Psoas muscle (tissue), 7 donors: ENCODE measurements at regions not wholly inside any gene's neighbourhood (a gene's known extent, or its start where the extent isn't known, plus 50 kb on each side); places are given as distances from the start of the nearest gene placed in this dataset.
A peak's percentile ranks its signal among the peaks of the same experiment; 100 is the strongest.

Source experiments
- ATAC-seq, 4 donors: fragments of 200-7000 bp; cut with Tn5 transposase; one replicate each; pipeline ENCODE4 v1.9.1; 2020; ENCODE audit warnings: moderate library complexity in 3 of 4, mild to moderate bottlenecking in 2 of 4
- DNase-seq, 2 donors: peaks; one replicate each; pipeline ENCODE4 v3.0.0-alpha.2; 2020
- H3K27ac ChIP-seq: fragments of 200-600 bp; one replicate; pipeline ENCODE4 v1.8.0; 2022
- H3K27me3 ChIP-seq, 3 donors: fragments of 200-600 bp in 1 of 3; one replicate each; pipeline versions ENCODE4 v1.6.1 to v1.8.0; 2013 to 2022; ENCODE audit warnings: low read length in 2 of 3, mild to moderate bottlenecking in 2 of 3, moderate library complexity in 1 of 3; ENCODE audit not compliant: insufficient read depth in 3 of 3
- H3K36me3 ChIP-seq, 2 donors: fragments of 200-600 bp in 1 of 2; one replicate each; pipeline versions ENCODE4 v1.6.1 to v1.8.0; 2013 to 2022; ENCODE audit warnings: low read depth in 1 of 2, mild to moderate bottlenecking in 1 of 2, moderate library complexity in 1 of 2; ENCODE audit not compliant: insufficient read depth in 1 of 2
- H3K4me1 ChIP-seq: fragments of 200-600 bp; one replicate; pipeline ENCODE4 v1.8.0; 2022
- H3K4me3 ChIP-seq: fragments of 200-600 bp; one replicate; pipeline ENCODE4 v1.8.0; 2022; ENCODE audit warnings: mild to moderate bottlenecking
- H3K9me3 ChIP-seq: fragments of 200-600 bp; one replicate; pipeline ENCODE4 v1.8.0; 2022
- CTCF ChIP-seq: fragments of 200-600 bp; IDR thresholded peaks from one replicate; pipeline ENCODE4 v1.8.0; 2022; ENCODE audit warnings: antibody characterized with exemption
- WGBS, 3 donors: extraction: QIAGEN DNeasy Blood & Tissue Kit; methylation state at CpG; one replicate each; pipeline versions ENCODE4 v1.1.6 to v1.1.7; 2013; 5-methylcytosine and 5-hydroxymethylcytosine counted together
- intact Hi-C, 2 donors: fragments of 100-400 bp; cut with DNase I; formaldehyde crosslinking; loops; one replicate each; pipeline versions ENCODE4 v1.11.0 to v1.14.2; 2022
- donor health status: healthy with polysubstance abuse.
- donor health status: DM: no; HTN: no; CAD: no; lungs with moderate emphysema.
- donor health status: Bipolar disorder and iron deficiency.
- donor health status: healthy.
- donor health status: DM: yes; HTN: yes; CAD: no.
- donor health status: DM: no; HTN: no; CAD: no.
- donor health status: DM: yes; HTN: yes; CAD: no.

- ATAC-seq: peak; percentile 84 to 98 (median 90)
- intact Hi-C loops: loop anchor here (2.0 to 10.0 kb wide), 7 partner anchors 290 to 1240 kb away; partner anchors contain the start of gene SUPT3H (in 1 of the 2)
- no peak overlapping the region for H3K4me3 ChIP-seq
- no peak for DNase-seq
- H3K36me3 ChIP-seq: no peaks in the 10 kb centered on the region
- H3K27ac ChIP-seq: no peak overlapping the region
- 19 to 23% (median 21%) methylated on average over 6 of the region's 6 CpGs for WGBS, 3 donors
- no peaks in the 10 kb centered on the region for H3K9me3 ChIP-seq
- no peaks in the 10 kb centered on the region for H3K4me1 ChIP-seq
- no peaks in the 10 kb centered on the region for H3K27me3 ChIP-seq
- TF ChIP-seq CTCF: peak; percentile 76
Observed at GRCh38 chr6:45714741-45715507, 300.7 kb downstream of the CLIC5 start.

DNA sequence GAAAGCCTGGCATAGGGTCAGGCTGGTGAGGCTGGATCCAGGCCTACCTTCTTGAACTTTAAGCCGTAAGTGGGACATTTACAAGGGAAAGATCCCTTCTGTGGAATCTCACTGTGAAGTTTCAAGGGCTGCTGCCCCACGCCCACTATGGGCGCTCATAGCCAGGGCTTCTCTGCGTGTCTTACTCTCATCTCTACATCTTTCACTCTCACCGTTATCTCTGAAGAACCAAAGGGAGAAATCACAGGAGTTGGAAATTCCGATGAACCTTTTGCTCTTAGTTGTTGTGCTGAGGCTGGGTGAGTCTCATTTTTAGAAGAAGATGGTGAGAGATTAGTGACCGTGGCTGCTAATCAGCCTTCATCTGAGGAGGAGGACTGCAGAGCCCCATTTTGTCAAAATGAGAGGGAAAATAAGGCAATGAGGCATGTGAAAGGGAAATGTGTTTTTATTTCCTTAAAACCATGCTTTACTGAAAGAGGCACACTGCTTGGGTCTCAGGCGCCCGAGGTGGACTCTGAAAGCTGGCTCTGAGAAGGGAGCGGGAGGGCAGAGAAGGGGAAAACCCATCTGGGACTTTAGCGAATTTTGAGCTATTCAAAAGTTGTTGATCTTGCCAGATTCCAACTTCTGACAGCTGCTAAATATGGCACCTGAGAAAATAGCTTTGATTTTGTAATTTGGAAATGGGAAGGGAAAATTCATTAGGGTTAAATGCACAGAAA lies 301.5 kb downstream of the CLIC5 start:
- no peaks in the 10 kb centered on the region for H3K4me1 ChIP-seq
- no peak overlapping the region for H3K27ac ChIP-seq
- H3K27me3 ChIP-seq: no peaks in the 10 kb centered on the region
- TF ChIP-seq CTCF: no peak
- ATAC-seq: no peak
- no peak overlapping the region for H3K4me3 ChIP-seq
- no peak for DNase-seq
- intact Hi-C loops: loop anchor here (2.0 to 10.0 kb wide), 7 partner anchors 289 to 1239 kb away; partner anchors contain the start of gene SUPT3H (in 1 of the 2)
- no peaks in the 10 kb centered on the region for H3K36me3 ChIP-seq
- 71 to 76% (median 74%) methylated on average over 11 of the region's 11 CpGs for WGBS, 3 donors
- H3K9me3 ChIP-seq: no peaks in the 10 kb centered on the region
